ENCODE measurements at regions not wholly inside any gene's neighbourhood (a gene's known extent, or its start where the extent isn't known, plus 50 kb on each side); places are given as distances from the start of the nearest gene placed in this dataset.

DNA sequence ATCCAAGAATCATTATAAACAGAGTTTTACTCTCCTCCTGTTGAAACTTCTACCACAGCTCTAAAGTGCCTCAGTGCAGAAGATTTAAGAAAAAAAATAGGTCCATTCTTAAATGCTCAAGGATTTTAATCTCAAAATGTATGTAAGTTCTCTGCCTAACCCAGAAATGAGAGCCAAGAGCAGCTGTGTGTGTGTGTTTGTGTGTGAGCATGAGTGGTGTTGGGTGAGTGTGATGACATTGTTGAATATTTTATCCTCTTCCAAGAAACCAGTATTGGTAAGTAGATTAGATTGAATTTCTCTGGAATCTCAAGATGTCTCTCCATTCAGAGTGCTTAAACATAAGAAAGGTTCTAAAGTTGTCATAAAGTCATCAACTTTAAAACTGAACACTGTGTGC lies 363.6 kb upstream of the NFE2L3 start:
- no peak overlapping the region for H3K27ac ChIP-seq (ENCODE audit: low read depth, low read length, poor library complexity, severe bottlenecking)
- no peaks in the 10 kb centered on the region for H3K4me1 ChIP-seq (ENCODE audit: insufficient read depth, low read length, poor library complexity, severe bottlenecking)
- H3K36me3 ChIP-seq (ENCODE audit: insufficient read depth, low read length, poor library complexity, severe bottlenecking): no peaks in the 10 kb centered on the region
- intact Hi-C loops (cut with micrococcal nuclease; ENCODE audit: unreplicated experiment): no loop called here
- POLR2A ChIA-PET (ENCODE audit: low non-redundant PET): no interaction called here
- CTCF ChIA-PET: no interaction called here
- BruUV-seq (replicated peaks): no TSS peak
- no peaks in the 10 kb centered on the region for H3K9me3 ChIP-seq (ENCODE audit: low read depth, low read length, poor library complexity, severe bottlenecking)
- peaks cover 30% of the 10 kb centered on the region for H3K27me3 ChIP-seq (replicated peaks; ENCODE audit: insufficient read depth, low read depth, low read length, poor library complexity)
- TF ChIP-seq EZH2 (IDR thresholded peaks at IDR 0.05; ENCODE audit: borderline replicate concordance, low read depth, low read length, poor library complexity, severe bottlenecking) (no peak), CTCF (conservative IDR thresholded peaks at IDR 0.05; ENCODE audit: low read depth, low read length) (no peak)
- no peak for DNase-seq (ENCODE audit: low spot score)
- H3K4me3 ChIP-seq (ENCODE audit: low read depth, low read length, poor library complexity, severe bottlenecking): no peak overlapping the region

- ChIA-PET CTCF (no interaction called here), POLR2A (ENCODE audit: low non-redundant PET) (no interaction called here)
- intact Hi-C loops (cut with micrococcal nuclease; ENCODE audit: unreplicated experiment): no loop called here
- BruUV-seq (replicated peaks): no TSS peak
- Histone ChIP-seq H3K4me1 (ENCODE audit: insufficient read depth, low read length, poor library complexity, severe bottlenecking) (no peaks in the 10 kb centered on the region), H3K4me3 (ENCODE audit: low read depth, low read length, poor library complexity, severe bottlenecking) (no peak overlapping the region), H3K27ac (ENCODE audit: low read depth, low read length, poor library complexity, severe bottlenecking) (no peak overlapping the region), H3K36me3 (ENCODE audit: insufficient read depth, low read length, poor library complexity, severe bottlenecking) (no peaks in the 10 kb centered on the region), H3K9me3 (ENCODE audit: low read depth, low read length, poor library complexity, severe bottlenecking) (no peaks in the 10 kb centered on the region), H3K27me3 (replicated peaks; ENCODE audit: insufficient read depth, low read depth, low read length, poor library complexity) (peaks cover 30% of the 10 kb centered on the region)
- TF ChIP-seq CTCF (conservative IDR thresholded peaks at IDR 0.05; ENCODE audit: low read depth, low read length): no peak
- no peak for TF ChIP-seq EZH2 (IDR thresholded peaks at IDR 0.05; ENCODE audit: borderline replicate concordance, low read depth, low read length, poor library complexity, severe bottlenecking)
- no peak for DNase-seq (ENCODE audit: low spot score)
Observed at GRCh38 chr7:25788961-25789620, 362.9 kb upstream of the NFE2L3 start.

GRCh38 chr7:25789701-25790640 lies 362.0 kb upstream of the NFE2L3 start:
- TF ChIP-seq CTCF (conservative IDR thresholded peaks at IDR 0.05; ENCODE audit: low read depth, low read length) (no peak), EZH2 (IDR thresholded peaks at IDR 0.05; ENCODE audit: borderline replicate concordance, low read depth, low read length, poor library complexity, severe bottlenecking) (no peak)
- no TSS peak for BruUV-seq (replicated peaks)

More at GRCh38 chr7:25789701-25790640, 362.0 kb upstream of the NFE2L3 start:
- H3K4me3 ChIP-seq (ENCODE audit: low read depth, low read length, poor library complexity, severe bottlenecking): no peak overlapping the region
- H3K36me3 ChIP-seq (ENCODE audit: insufficient read depth, low read length, poor library complexity, severe bottlenecking): no peaks in the 10 kb centered on the region
- peak; percentile 7 for DNase-seq (ENCODE audit: low spot score)
- no peaks in the 10 kb centered on the region for H3K9me3 ChIP-seq (ENCODE audit: low read depth, low read length, poor library complexity, severe bottlenecking)
- no peaks in the 10 kb centered on the region for H3K4me1 ChIP-seq (ENCODE audit: insufficient read depth, low read length, poor library complexity, severe bottlenecking)
- ChIA-PET POLR2A (ENCODE audit: low non-redundant PET) (no interaction called here), CTCF (no interaction called here)
- no peak overlapping the region for H3K27ac ChIP-seq (ENCODE audit: low read depth, low read length, poor library complexity, severe bottlenecking)
- intact Hi-C loops (cut with micrococcal nuclease; ENCODE audit: unreplicated experiment): no loop called here
- peaks cover 30% of the 10 kb centered on the region for H3K27me3 ChIP-seq (replicated peaks; ENCODE audit: insufficient read depth, low read depth, low read length, poor library complexity)
